HepG2 (cell line): ENCODE measurements at regions not wholly inside any gene's neighbourhood (a gene's known extent, or its start where the extent isn't known, plus 50 kb on each side); places are given as distances from the start of the nearest gene placed in this dataset.
A peak's percentile ranks its signal among the peaks of the same experiment; 100 is the strongest.

Source experiments
- ARID5B ChIP-seq: IDR thresholded peaks from 2 replicates; pipeline ENCODE4 v1.4.0; 2020; ENCODE audit warnings: mild to moderate bottlenecking, missing genetic modification reagents
- CEBPZ ChIP-seq: IDR thresholded peaks from 2 replicates; pipeline ENCODE4 v1.6.1; 2012; ENCODE audit warnings: low read length, improper control_type of control experiment
- CTCF ChIP-seq: sonication (generic); formaldehyde crosslinking; IDR thresholded peaks from 2 replicates; pipeline ENCODE4 v1.5.0; 2020; ENCODE audit warnings: mild to moderate bottlenecking, missing genetic modification reagents, moderate library complexity
- DNMT3B ChIP-seq: conservative IDR thresholded peaks from 2 replicates; pipeline ENCODE4 v1.6.1; 2016; ENCODE audit warnings: missing biosample characterization, control low read depth
- ELF3 ChIP-seq: IDR thresholded peaks from 2 replicates; pipeline ENCODE4 v1.6.1; 2016; ENCODE audit warnings: missing genetic modification reagents, missing compliant biosample characterization
- HOXA9 ChIP-seq: sonication (generic); formaldehyde crosslinking; IDR thresholded peaks from 2 replicates; pipeline ENCODE4 v1.8.1; 2022; ENCODE audit warnings: missing genetic modification reagents, mild to moderate bottlenecking, moderate library complexity, borderline replicate concordance
- MXD4 ChIP-seq: IDR thresholded peaks from 2 replicates; pipeline ENCODE4 v1.6.1; 2016; ENCODE audit warnings: mild to moderate bottlenecking, missing biosample characterization, missing genetic modification reagents
- POLR2AphosphoS2 ChIP-seq: IDR thresholded peaks from 2 replicates; pipeline ENCODE4 v1.6.1; 2011; ENCODE audit warnings: low read depth, low read length, improper control_type of control experiment
- PRMT3 ChIP-seq: sonication (generic); formaldehyde crosslinking; IDR thresholded peaks from 2 replicates; pipeline ENCODE4 v1.8.1; 2022; ENCODE audit warnings: low read depth, mild to moderate bottlenecking, moderate library complexity, missing genetic modification reagents, borderline replicate concordance
- RNF2 ChIP-seq: fragments of 450-650 bp; conservative IDR thresholded peaks from 2 replicates; pipeline ENCODE4 v1.6.1; 2016; ENCODE audit warnings: low read depth
- SMC3 ChIP-seq: IDR thresholded peaks from 2 replicates; pipeline ENCODE4 v1.6.1; 2011; ENCODE audit warnings: low read length, improper control_type of control experiment
- ZNF724P ChIP-seq: sonication (generic); formaldehyde crosslinking; IDR thresholded peaks from 2 replicates; pipeline ENCODE4 v1.8.0; 2022; ENCODE audit warnings: missing genetic modification reagents, borderline replicate concordance

GRCh38 chr2:191566344-191566743 is 111.6 kb upstream of the NABP1 start (continued):
- TF ChIP-seq PRMT3 (CRISPR knock-in tag) (no peak), HOXA9 (CRISPR knock-in tag) (no peak), ELF3 (CRISPR knock-in tag) (no peak), ARID5B (CRISPR knock-in tag) (no peak), CEBPZ (no peak), MXD4 (CRISPR knock-in tag) (no peak), DNMT3B (CRISPR knock-in tag) (no peak), RNF2 (no peak), POLR2AphosphoS2 (no peak), CTCF (CRISPR knock-in tag) (peak; percentile 88), ZNF724P (no peak), SMC3 (peak; percentile 89)
